Stomach (tissue), 4 donors: ENCODE measurements at regions not wholly inside any gene's neighbourhood (a gene's known extent, or its start where the extent isn't known, plus 50 kb on each side); places are given as distances from the start of the nearest gene placed in this dataset.

Experiments
- CTCF ChIP-seq, 7 experiments: fragments of 450-650 bp in 4 of 7; fragments of 200-600 bp in 3 of 7; sonication (generic) in 3 of 7; IDR thresholded peaks; one replicate each; pipeline ENCODE4 v1.5.1; 2016 to 2019; ENCODE audit warnings: antibody characterized with exemption in 7 of 7, control low read depth in 2 of 7, mild to moderate bottlenecking in 1 of 7
- POLR2A ChIP-seq, 4 donors: fragments of 450-650 bp; IDR thresholded peaks; one replicate each; pipeline ENCODE4 v1.6.1; 2016; ENCODE audit warnings: antibody characterized with exemption in 4 of 4, control low read depth in 2 of 4, mild to moderate bottlenecking in 1 of 4, moderate library complexity in 1 of 4
- POLR2AphosphoS5 ChIP-seq, 3 donors: sonication (generic); formaldehyde crosslinking; IDR thresholded peaks; one replicate each; pipeline ENCODE4 v1.6.1; 2016; ENCODE audit warnings: antibody characterized with exemption in 3 of 3

- TF ChIP-seq CTCF (IDR thresholded peaks at IDR 0.05), result no peak
- no peak for TF ChIP-seq POLR2A (IDR thresholded peaks at IDR 0.05)
- no peak for TF ChIP-seq POLR2AphosphoS5 (IDR thresholded peaks at IDR 0.05)
These were observed 1742.1 kb downstream of the BRINP3 start for GRCh38 chr1:188735567-188735966.
